GM08714 (cell line): ENCODE measurements at regions not wholly inside any gene's neighbourhood (a gene's known extent, or its start where the extent isn't known, plus 50 kb on each side); places are given as distances from the start of the nearest gene placed in this dataset.

Source experiments
- H3K4me3 ChIP-seq: fragments of 200-500 bp; sonication (Bioruptor generic); 2 replicates; pipeline ENCODE4 v1.5.1; 2014; ENCODE audit warnings: mild to moderate bottlenecking, low read length, inconsistent platforms
- ZNF274 ChIP-seq: IDR thresholded peaks from 2 replicates; pipeline ENCODE4 v1.6.1; 2012; ENCODE audit warnings: mild to moderate bottlenecking, low read depth, low read length

DNA sequence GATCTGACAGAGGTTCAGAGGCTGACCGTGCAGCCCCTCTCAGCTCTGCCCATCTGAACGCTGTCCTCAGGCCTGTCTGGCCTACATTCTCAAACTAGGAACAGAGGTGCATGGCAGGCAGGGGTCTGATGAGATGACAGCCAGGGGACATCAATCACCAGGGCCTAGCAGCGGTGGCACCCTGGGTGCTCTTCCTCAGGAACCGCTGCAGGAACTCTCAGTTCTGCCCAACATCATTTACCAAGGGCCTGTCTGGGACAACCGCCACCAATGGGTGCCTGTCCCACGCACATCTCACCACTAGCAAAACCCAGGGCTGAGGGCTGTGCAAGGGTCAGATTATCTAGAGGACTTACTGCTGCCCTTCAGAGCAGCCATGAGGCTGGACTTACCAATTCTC is 245.7 kb downstream of the TOMM20 start:
- H3K4me3 ChIP-seq: no peak overlapping the region
- no peak for TF ChIP-seq ZNF274

GRCh38 chr1:234881893-234882771 is 246.5 kb downstream of the TOMM20 start:
- no peak overlapping the region; the same call in 1 of the 2 replicates for H3K4me3 ChIP-seq
- TF ChIP-seq ZNF274: no peak

DNA sequence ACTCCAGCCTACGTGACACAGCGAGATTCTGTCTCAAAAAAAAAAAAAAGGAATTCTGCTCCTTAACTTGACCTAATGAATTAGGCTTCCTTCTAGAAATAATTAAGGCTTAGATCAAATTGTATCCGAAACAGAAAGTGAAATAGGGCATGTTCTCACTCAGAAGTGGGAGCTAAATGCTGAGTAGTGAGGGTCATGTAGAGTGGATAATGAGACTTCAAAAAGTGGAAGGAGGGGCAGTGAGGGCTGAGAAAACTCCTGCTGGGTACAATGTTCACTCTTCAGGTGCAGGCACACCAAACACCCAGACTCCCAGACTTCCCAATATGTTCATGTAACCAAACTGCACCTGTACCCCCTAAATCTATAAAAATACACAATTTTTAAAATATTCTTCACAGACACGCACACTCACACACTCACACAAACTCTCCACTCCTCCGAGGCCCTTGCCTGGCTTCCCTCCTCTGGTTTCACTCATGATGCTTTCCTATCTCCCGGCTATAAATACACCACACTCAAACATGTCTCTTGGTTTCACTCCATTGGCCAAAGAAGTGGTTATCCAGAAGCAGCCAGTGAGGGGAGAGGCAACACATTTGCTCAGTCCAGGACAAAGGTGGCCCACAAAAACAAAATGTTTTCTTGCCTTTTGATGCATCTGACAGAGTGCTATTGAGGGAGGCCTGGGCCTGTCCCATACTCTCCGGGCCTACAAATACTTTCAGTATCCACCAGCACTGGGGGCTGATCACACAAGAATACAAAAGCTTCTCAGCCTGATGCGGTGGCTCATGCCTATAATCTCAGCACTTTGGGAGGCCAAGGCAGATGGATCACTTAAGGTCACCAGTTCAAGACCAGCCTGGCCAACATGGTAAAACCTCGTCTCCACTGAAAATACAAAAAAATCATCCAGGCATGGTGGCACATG is 249.2 kb downstream of the TOMM20 start:
- H3K4me3 ChIP-seq: no peak overlapping the region
- TF ChIP-seq ZNF274: no peak

DNA sequence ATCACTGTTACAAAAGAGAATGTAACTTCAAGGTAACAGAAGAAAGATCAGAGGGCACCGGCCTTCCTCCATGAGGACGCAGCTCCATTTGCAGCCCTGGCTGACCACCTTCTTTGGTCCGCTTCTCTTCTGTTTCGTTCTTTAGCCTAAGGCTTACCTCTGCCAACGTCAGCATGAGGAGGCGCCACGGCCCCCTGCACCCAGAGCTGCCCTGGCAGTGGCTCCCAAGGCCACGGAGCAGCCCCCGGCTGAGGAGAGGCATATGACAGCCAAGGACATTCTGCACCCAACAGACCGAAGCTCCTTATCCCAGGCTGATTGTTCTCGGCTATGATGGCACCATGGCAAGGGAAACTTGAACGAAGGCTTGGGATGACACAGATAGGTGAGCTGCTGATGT is 250.3 kb downstream of the TOMM20 start:
- no peak overlapping the region for H3K4me3 ChIP-seq
- TF ChIP-seq ZNF274: no peak

- no peak for TF ChIP-seq ZNF274
- H3K4me3 ChIP-seq: no peak overlapping the region
These were observed 250.9 kb downstream of the TOMM20 start for GRCh38 chr1:234877761-234878160.

DNA sequence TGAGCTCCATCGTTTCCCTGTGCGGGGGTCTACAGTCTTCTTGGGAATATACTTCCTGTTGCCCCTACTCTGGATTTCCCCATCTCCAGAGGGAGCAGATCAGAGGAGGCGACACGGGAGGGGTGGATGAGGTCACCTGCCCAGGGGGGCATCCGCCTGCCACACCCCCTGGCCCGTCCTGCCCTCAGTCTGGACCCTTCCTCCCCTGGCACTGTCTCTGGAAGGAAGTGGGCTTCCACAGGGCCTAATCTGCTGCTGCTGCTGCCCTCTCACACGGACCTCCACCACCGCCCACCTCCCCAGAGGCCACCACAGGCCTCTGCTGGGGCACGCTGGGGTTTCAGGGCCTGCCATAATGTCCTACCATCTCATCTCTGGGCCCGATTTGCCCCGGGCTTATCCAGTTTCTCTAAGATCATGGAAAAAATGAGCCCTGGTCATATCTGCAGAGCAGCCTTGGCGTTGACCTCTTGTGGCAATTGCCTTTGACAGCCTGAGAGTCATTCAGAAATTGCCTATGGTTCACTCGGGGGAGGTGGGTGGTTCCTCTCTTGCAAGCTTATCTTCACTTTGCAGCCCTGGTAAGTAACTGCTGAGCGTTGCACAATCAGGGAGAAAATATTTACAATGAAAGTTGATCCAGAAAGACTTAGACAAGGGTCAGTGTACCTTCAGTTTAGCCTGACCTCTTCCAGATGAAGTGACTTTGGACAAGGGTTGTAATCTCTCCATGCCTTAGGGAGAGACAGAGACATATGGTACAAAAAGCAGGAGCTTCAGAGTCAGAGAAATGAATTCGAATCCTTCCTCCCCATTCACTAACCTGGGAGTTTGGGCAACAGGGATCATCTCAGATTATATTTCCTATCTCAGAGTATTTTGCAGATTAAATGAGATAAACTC is 252.4 kb downstream of the TOMM20 start:
- no peak overlapping the region for H3K4me3 ChIP-seq
- no peak for TF ChIP-seq ZNF274

DNA sequence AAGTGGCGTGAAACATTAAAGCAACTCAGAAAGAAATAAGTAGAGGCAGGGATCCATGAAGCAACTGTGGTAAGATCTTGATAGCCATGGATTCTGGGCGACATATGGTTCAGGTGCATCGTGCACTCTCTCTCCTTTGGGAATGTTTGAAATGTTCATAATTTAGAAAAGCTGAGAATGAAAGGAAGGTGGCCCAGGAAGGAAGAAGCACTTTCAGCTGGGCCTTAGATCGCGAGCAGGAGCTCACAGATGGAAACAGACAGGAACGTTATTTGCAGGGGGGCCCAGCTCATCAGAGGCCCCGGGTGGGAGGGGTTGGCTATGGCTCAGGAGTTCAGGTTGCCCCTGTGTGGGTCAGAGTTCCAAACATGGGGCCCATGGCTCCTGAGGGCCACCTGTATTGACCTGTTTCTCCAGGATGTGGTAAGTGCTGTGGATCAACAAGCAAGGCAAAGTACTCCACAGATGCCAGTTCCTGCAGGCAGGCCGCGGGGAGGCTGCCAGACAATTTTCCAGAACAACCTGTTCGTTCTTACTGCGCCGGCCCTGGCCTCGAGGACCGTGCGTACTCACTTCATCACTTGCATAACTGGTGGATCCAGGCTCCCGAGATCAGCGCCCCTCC is 253.2 kb downstream of the TOMM20 start:
- no peak overlapping the region for H3K4me3 ChIP-seq
- no peak for TF ChIP-seq ZNF274

- no peak for TF ChIP-seq ZNF274
- H3K4me3 ChIP-seq: no peak overlapping the region
These were observed 254.0 kb downstream of the TOMM20 start for GRCh38 chr1:234874291-234875288.

- no peak for TF ChIP-seq ZNF274
- H3K4me3 ChIP-seq: no peak overlapping the region
These were observed 256.8 kb downstream of the TOMM20 start for GRCh38 chr1:234871710-234872271.

- TF ChIP-seq ZNF274: no peak
- no peak overlapping the region for H3K4me3 ChIP-seq
These were observed 257.5 kb downstream of the TOMM20 start for GRCh38 chr1:234871039-234871709.
